A549 (cell line): ENCODE measurements at regions not wholly inside any gene's neighbourhood (a gene's known extent, or its start where the extent isn't known, plus 50 kb on each side); places are given as distances from the start of the nearest gene placed in this dataset.

Experiments used
- BCL3 ChIP-seq: fragments of >200 bp; sonication (Bioruptor Twin); formaldehyde crosslinking; IDR thresholded peaks from 3 replicates; pipeline ENCODE4 v1.6.1; 2016
- CEBPB ChIP-seq, 2 experiments: fragments of >200 bp in 1 of 2; sonication (Bioruptor Twin) in 1 of 2; formaldehyde crosslinking in 1 of 2; IDR thresholded peaks; 2 replicates each; pipeline ENCODE4 v1.6.1; 2012 to 2016
- CHD2 ChIP-seq: fragments of 150-350 bp; IDR thresholded peaks from 2 replicates; pipeline ENCODE4 v1.6.1; 2014; ENCODE audit warnings: low read length; ENCODE audit not compliant: partially characterized antibody
- CTCF ChIP-seq: fragments of >200 bp; sonication (Bioruptor Twin); formaldehyde crosslinking; IDR thresholded peaks from 3 replicates; pipeline ENCODE4 v1.5.1; 2016
- EHMT2 ChIP-seq: fragments of 200-600 bp; sonication (generic); IDR thresholded peaks from 2 replicates; pipeline ENCODE4 v1.6.1; 2016; ENCODE audit warnings: antibody characterized with exemption, low read depth, mild to moderate bottlenecking, moderate library complexity
- PBX3 ChIP-seq: IDR thresholded peaks from 2 replicates; pipeline ENCODE4 v1.6.1; 2012
- POLR2A ChIP-seq: IDR thresholded peaks from 2 replicates; pipeline ENCODE4 v1.6.1; 2012; ENCODE audit warnings: mild to moderate bottlenecking, low read length
- RCOR1 ChIP-seq: fragments of 150-350 bp; IDR thresholded peaks from 2 replicates; pipeline ENCODE4 v1.6.1; 2014; ENCODE audit warnings: antibody characterized with exemption, low read length, low read depth
- REST ChIP-seq: fragments of 200-600 bp; sonication (generic); IDR thresholded peaks from 2 replicates; pipeline ENCODE4 v1.6.1; 2016; ENCODE audit warnings: antibody characterized with exemption, mild to moderate bottlenecking, moderate library complexity
- USF2 ChIP-seq: fragments of 450-650 bp; IDR thresholded peaks from 2 replicates; pipeline ENCODE4 v1.6.1; 2014; ENCODE audit warnings: antibody characterized with exemption
- TF ChIP-seq, protein P1 (sequence below): IDR thresholded peaks from 2 replicates; pipeline ENCODE4 v1.6.1; 2012
- TF ChIP-seq, protein P2 (sequence below): IDR thresholded peaks from 2 replicates; pipeline ENCODE4 v1.6.1; 2012; ENCODE audit warnings: low read depth, borderline replicate concordance

GRCh38 chr3:124663690-124664089 is 66.6 kb upstream of the UMPS start:
- TF ChIP-seq CHD2 (no peak), CTCF (no peak), RCOR1 (no peak), EHMT2 (no peak), REST (no peak), USF2 (no peak), POLR2A (no peak), PBX3 (no peak), BCL3 (no peak), CEBPB (IDR thresholded peaks at IDR 0.05) (no peak)
- TF ChIP-seq, protein P1, sequence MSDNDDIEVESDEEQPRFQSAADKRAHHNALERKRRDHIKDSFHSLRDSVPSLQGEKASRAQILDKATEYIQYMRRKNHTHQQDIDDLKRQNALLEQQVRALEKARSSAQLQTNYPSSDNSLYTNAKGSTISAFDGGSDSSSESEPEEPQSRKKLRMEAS, result no peak
- TF ChIP-seq, protein P2, sequence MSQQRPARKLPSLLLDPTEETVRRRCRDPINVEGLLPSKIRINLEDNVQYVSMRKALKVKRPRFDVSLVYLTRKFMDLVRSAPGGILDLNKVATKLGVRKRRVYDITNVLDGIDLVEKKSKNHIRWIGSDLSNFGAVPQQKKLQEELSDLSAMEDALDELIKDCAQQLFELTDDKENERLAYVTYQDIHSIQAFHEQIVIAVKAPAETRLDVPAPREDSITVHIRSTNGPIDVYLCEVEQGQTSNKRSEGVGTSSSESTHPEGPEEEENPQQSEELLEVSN, result no peak
